Fibroblast of upper back skin (primary cell): ENCODE measurements at regions not wholly inside any gene's neighbourhood (a gene's known extent, or its start where the extent isn't known, plus 50 kb on each side); places are given as distances from the start of the nearest gene placed in this dataset.

ENCODE experiments used
- DNase-seq: peaks from one replicate; pipeline ENCODE4 v3.0.0-alpha.2; 2013

DNA sequence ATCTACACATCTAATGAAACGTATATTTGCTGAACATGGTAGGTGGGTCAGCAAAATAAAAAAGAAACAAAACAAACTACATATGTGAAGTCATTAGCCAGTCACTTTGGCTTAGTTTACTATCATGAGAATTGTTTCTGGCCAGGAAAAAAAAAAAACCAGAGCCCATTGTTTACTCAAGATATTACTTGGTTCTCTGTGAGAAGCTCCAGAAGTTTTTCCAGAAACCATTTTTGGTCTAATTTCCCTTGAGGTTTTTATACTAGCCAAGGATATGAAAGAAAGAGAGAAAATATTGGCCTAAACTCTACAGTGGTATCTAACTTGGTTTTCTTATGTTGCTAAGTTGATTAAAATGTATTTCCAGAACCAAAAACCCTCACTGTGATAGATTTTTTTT lies 259.1 kb downstream of the PDHA2 start:
- DNase-seq = no peak

GRCh38 chr4:96102541-96103026 lies 262.7 kb downstream of the PDHA2 start:
- peak; percentile 49 for DNase-seq

GRCh38 chr4:96103086-96103485 lies 263.2 kb downstream of the PDHA2 start:
- no peak for DNase-seq

DNA sequence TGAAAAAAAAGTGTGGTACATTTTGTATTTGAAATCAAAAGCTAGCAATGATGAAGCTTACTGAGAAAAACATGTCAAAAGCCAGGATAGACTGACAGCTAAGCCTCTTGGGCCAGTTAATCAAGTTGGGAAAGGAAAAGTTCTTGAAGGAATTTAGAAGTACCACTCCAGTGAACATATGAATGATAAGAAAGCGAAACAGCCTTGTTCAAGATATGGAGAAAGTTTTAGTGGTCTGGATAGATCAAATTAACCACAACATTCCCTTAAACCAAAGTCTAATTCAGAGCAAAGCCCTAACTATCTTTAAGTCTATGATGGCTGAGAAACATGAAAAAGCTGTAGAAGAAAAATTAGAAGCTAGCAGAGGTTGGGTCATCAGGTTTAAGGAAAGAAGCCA lies 268.3 kb downstream of the PDHA2 start:
- no peak for DNase-seq

DNA sequence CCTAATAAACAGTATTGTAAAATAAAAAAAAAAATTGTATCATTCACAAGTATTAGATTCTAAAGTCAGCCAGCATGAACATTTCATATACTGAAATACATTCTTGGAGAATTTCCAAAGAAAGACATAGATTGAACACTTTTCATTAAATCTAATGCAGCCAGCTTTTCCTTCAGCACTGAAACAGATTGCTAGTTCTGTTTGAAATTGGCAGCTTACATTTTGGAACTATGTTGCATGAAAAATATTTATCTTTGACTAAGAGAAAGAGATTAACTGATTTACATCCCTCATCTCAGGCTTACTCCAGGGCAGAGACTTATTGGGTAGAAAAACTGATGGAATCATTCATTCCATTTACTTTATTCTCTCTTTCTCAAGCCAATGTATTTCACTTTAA lies 272.7 kb downstream of the PDHA2 start:
- DNase-seq = no peak

DNA sequence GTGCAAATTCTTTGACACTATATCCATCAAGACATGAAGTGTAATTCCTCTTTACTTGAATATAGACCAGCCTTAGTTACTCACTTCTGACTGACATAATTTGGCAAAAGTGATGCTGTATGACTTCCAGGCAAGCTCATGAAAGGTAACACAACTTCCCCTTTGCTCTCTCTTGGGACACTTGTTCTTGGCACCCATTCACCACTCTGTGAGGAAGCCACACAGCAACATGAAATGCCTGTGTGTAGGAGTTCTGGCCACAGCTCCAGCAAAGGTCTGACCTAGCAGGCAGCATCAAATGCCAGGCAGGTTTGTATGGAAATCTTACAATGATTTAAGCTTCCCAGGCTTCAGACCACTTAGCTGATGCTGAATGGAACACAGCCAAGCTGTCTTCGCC lies 280.3 kb downstream of the PDHA2 start:
- peak; percentile 53 for DNase-seq

DNA sequence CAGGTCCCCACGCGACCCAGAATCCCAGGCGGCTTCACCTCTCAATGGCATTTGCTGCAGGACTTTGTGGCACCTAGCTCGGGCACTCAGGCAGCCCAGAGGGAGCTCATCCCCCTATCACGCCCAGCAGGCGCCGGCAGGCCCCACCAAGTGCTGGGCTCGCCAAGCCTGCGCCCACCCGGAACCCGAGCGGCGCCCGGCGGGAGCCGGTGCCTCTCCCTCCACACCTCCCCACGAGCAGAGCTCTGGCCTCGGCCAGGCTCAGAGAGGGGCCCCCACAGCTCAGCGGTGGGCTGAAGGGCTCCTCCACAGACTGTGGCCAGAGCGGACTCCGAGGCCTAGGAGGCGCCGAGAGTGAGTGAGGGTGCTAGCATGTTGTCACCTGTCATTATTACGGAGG lies 286.3 kb downstream of the PDHA2 start:
- DNase-seq = no peak

DNA sequence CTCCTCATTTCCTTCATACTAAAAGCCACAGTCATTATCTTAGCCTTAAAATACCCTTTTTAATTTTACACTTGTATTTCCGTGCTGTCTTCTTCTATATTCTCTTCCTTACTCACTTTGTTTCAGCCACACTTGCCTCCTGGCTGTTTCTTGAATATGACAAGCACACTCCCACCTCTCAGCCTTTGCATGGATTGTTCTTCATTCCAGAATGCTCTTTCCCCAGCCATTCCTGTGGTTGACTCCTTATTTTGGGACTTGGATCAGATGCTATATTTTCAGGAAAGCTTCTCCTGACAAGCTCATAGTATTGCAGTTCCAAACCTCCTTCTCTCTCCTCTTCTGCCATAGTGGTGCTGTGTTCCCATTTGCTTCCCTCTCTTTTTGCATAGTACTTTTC lies 291.3 kb downstream of the PDHA2 start:
- no peak for DNase-seq

DNA sequence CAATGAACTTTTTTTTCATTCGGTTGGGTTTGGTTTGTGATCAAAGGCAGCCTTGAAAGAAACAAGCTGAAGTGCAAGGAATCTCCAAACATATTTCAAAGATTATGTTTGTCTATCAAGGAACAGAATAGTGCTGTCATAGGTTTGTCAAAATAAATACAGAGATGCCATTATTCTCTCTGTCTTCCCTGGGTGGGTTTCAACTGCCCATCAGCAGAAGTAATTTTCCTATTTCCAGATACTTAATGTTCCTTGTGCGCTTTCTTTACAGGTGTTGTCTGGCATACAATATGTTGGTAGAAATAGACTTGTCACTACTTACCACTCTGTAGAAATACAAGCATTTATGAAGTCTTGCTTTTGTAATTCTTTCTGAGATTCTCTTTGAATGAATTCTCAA lies 294.9 kb downstream of the PDHA2 start:
- no peak for DNase-seq

- DNase-seq = peak; percentile 67
These were observed 296.2 kb downstream of the PDHA2 start for GRCh38 chr4:96136056-96136455.

DNA sequence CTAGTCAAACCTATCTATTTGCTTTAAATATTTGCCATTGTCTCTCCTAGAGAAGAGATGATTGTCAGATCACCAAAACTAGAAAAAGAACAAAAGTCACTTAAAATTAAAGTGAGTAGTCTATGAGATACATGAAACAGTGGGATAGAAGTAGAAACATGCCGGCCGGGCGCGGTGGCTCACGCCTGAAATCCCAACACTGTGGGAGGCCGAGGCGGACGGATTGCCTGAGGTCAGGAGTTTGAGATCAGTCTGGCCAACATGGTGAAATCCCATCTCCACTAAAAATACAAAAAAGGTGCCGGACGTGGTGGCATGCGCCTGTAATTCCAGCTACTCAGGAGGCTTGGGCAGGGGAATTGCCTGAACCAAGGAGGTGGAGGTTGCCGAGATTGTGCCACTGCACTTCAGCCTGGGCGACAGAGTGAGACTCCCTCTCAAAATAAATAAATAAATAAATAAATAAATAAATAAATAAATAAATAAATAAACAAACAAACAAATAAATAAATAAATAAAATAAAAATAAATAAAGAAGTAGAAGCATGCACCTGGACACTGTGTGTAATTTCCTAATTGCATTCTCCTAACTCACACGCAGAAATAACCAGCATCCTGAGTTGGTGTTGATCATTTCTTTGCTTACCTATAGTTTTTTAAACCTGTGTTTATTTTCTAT lies 299.5 kb downstream of the PDHA2 start:
- DNase-seq = no peak

DNA sequence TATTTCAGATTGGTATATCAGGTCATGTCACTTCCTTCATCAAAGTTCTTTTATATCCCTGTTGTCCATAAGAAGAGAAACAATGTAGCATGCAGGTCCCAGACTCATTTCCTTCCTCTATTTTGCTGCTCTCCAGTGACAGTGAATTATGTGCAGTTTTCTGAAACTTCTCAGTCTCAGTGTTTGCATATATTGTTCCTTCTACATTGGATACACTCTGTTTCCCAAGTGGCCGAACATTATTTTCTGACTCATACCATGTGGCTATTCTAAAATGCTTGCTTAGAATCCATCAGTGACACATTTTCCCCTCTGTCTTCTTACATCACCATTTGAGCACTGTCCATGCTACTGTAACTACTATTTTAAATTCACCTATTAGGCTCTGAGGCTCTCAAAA lies 305.7 kb downstream of the PDHA2 start:
- peak; percentile 64 for DNase-seq

DNA sequence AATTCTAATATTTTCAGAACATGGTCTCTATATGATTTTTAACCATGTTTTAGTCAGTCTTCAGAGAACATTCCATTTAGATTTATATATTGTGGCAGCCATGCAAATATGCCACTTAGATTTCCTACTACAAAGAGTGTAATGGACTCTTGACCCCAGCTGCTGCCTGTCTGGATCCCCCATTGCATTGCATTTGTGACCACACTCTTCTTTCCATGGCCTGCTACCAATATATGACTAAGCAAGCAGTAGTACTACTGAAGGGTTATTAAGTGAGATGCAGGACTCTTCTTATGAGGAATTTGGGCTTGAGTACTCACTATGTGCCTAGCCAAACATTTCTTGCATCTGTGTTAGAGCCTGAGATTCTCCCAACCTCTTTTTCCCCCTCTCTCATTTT lies 306.8 kb downstream of the PDHA2 start:
- peak; percentile 79 for DNase-seq

- DNase-seq = peak; percentile 36
These were observed 310.0 kb downstream of the PDHA2 start for GRCh38 chr4:96149894-96150293.

- no peak for DNase-seq
These were observed 310.6 kb downstream of the PDHA2 start for GRCh38 chr4:96150466-96150865.

DNA sequence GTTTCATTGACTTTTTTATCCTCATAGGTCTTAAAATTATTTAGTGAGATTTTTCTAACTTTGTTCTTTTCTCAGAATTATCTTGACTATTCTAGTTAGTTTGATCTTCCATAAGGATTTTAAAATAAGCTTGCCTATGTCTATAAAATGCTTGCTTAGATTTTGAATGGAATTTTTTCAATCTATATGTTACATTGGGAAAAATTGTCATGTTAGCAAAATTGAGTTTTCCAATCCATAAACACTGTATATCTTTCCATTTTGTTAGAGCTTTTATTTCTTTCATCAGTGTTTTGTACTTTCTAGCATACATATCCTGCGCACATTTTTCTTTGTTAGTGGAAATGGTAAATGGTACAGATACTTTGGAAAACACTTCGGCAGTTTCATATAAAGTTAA lies 312.9 kb downstream of the PDHA2 start:
- DNase-seq = no peak

GRCh38 chr4:96154676-96155075 lies 314.8 kb downstream of the PDHA2 start:
- peak; percentile 15 for DNase-seq

GRCh38 chr4:96162636-96163035 lies 322.7 kb downstream of the PDHA2 start:
- DNase-seq = peak; percentile 90

DNA sequence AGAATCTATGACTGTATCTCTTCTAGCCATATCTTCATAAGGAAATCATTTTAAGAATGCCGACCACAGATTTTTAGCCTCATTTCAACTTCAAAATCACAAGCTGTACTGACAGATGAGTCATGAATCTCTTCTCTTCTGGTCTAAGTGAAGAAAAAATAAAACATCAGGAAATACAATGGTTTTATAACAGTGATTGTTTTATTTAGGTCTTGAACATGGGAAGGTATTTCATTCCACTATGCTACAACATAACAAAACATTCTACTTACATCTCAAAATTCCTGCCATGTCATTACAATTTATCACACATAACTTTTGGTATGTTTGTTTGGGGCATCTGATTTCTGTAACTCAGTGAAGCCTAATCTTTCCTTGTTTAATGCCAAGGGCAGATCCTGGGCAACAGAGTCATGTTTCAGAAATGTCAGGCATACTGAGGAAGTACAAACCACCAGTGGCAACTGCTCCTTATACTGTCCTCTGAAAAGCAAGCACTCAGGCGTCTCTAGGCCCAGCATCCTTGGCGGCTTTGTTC lies 325.0 kb downstream of the PDHA2 start:
- peak; percentile 94 for DNase-seq

- DNase-seq = no peak
These were observed 326.9 kb downstream of the PDHA2 start for GRCh38 chr4:96166806-96167205.

DNA sequence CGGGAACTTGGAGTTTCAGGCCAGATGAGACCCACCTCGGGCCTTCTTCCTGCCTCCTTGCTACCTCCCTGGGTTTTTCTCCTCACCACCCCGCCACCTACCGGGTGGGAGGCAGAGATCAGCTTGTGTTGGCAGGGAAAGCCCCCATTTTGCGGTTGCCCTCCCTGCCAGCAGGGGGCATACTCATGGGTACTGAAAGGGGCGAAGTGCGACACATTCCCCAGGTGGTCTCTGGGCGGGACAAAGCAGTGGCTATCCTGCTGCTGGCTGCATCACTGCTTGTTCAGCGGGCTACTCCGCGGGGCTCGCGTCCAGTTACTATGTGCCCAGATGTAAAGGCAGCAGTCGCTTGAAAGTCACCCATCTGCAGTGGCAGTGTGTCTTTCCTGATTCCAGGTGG lies 330.3 kb downstream of the PDHA2 start:
- no peak for DNase-seq

- DNase-seq = no peak
These were observed 333.9 kb downstream of the PDHA2 start for GRCh38 chr4:96173756-96174155.

DNA sequence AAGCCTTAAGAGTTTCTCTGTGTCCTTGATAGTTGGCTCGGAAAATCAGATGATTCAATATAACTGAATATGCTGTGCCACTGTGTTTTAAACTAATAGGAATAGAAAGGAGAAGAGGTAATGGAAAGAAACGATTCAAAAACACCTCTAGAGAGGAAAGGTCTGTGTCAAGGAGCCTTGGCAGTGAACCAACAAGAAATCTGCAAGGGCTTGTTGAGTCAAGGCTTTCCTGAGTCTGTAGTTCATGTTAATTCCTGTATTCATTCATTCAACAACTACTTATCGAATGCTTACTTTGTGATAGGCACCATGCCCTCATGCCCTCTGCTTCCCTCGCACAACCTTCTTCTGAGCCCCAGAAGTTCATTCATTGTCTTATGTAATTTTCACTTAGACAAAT lies 336.0 kb downstream of the PDHA2 start:
- no peak for DNase-seq

DNA sequence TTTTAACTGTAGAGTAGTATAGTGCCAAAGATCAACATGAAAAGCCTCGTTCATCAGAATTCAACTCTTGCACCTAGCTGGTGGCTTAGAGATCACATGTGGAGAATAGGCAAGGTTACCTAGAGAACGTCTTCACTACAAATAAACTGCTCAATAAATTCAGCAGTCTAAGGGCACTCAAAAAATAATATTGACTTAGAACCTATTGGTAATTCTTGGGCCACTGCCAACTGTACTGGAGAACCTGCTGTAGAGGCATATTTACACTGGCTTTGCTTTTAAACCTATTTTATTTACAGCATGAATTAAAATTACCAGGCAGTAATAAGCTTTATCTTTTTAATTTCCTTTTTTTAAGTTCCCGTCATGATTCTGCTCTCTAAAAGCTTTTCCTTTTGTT lies 343.7 kb downstream of the PDHA2 start:
- no peak for DNase-seq

- no peak for DNase-seq
These were observed 346.7 kb downstream of the PDHA2 start for GRCh38 chr4:96186593-96186992.
